HCT116 (cell line): ENCODE measurements at regions not wholly inside any gene's neighbourhood (a gene's known extent, or its start where the extent isn't known, plus 50 kb on each side); places are given as distances from the start of the nearest gene placed in this dataset.

Source experiments
- ATAC-seq: fragments of 200-7000 bp; cut with Tn5 transposase; 2 replicates; pipeline ENCODE4 v1.9.1; 2020; ENCODE audit warnings: mild to moderate bottlenecking, moderate library complexity
- BruUV-seq: library from RNA; stranded (reverse); fragments of 400-500 nt; replicated peaks from 2 replicates; lab custom pipeline; 2021; lab: Mats Ljungman, UMichigan
- CTCF ChIA-PET: fragments of 300-600 bp; sonication (Branson Sonifier 250); formaldehyde crosslinking; loops from one replicate; lab custom pipeline; 2021; ENCODE audit warnings: antibody characterized with exemption; lab: Charles Lee
- POLR2A ChIA-PET: fragments of 300-600, 350-600 bp; sonication (Branson Sonifier 250); formaldehyde crosslinking; loops from one replicate; lab custom pipeline; 2021; ENCODE audit warnings: antibody characterized with exemption; lab: Charles Lee
- RAD21 ChIA-PET, 2 experiments: fragments of 300-600 bp; sonication (Branson Sonifier 250); formaldehyde crosslinking; loops; one replicate each; lab custom pipeline; 2023; ENCODE audit warnings: low total read pairs in 2 of 2; ENCODE audit not compliant: uncharacterized antibody in 2 of 2, unreplicated experiment in 2 of 2, low non-redundant PET in 1 of 2; lab: Charles Lee
- DNase-seq: peaks from one replicate; pipeline ENCODE4 v3.0.0-alpha.2; 2010; ENCODE audit warnings: low read depth, low spot score
- H2AFZ ChIP-seq: fragments of 200-600 bp; shearing (Covaris generic), sonication (generic); 2 replicates; pipeline ENCODE4 v1.6.1; 2017; ENCODE audit warnings: low read depth, mixed run types, mixed read lengths, antibody characterized with exemption, low read length; ENCODE audit not compliant: poor library complexity, severe bottlenecking
- H3K27ac ChIP-seq: 2 replicates; pipeline ENCODE4 v1.5.1; 2012; ENCODE audit warnings: low read depth, low read length
- H3K27me3 ChIP-seq: fragments of 200-600 bp; sonication (generic); 2 replicates; pipeline ENCODE4 v1.6.1; 2016; ENCODE audit warnings: mixed run types, low read length, mixed read lengths; ENCODE audit not compliant: insufficient read depth
- H3K36me3 ChIP-seq, 2 experiments: fragments of 200-500 bp in 1 of 2; fragments of 200-600 bp in 1 of 2; sonication (Bioruptor generic) in 1 of 2; sonication (generic) in 1 of 2; 2 replicates each; pipeline versions ENCODE4 v1.5.1 to v1.6.1; 2014 to 2016; ENCODE audit warnings: low read length in 2 of 2, inconsistent platforms in 1 of 2, mixed read lengths in 1 of 2, mixed run types in 1 of 2; ENCODE audit not compliant: insufficient read depth in 2 of 2, control insufficient read depth in 1 of 2
- H3K4me1 ChIP-seq, 2 experiments: fragments of 200-600 bp in 1 of 2; sonication (generic) in 1 of 2; 2 replicates each; pipeline versions ENCODE4 v1.5.1 to v1.6.1; 2012 to 2017; ENCODE audit warnings: low read length in 2 of 2, inconsistent platforms in 1 of 2, mild to moderate bottlenecking in 1 of 2, mixed read lengths in 1 of 2, mixed run types in 1 of 2, moderate library complexity in 1 of 2; ENCODE audit not compliant: insufficient read depth in 2 of 2, control insufficient read depth in 1 of 2
- H3K4me2 ChIP-seq: fragments of 200-600 bp; sonication (generic); 2 replicates; pipeline ENCODE4 v1.6.1; 2017; ENCODE audit warnings: mixed run types, low read length, mixed read lengths
- H3K4me3 ChIP-seq, 2 experiments: fragments of 200-600 bp in 1 of 2; sonication (generic) in 1 of 2; replicated peaks in 1 of 2; 2 replicates each; pipeline ENCODE4 v1.5.1; 2011 to 2016; ENCODE audit warnings: low read length in 2 of 2, control low read depth in 1 of 2, low read depth in 1 of 2, mild to moderate bottlenecking in 1 of 2, mixed read lengths in 1 of 2, mixed run types in 1 of 2
- H3K79me2 ChIP-seq: fragments of 200-600 bp; sonication (generic); 2 replicates; pipeline ENCODE4 v1.6.1; 2017; ENCODE audit warnings: mild to moderate bottlenecking, mixed run types, low read length, moderate library complexity, mixed read lengths; ENCODE audit not compliant: insufficient read depth
- H3K9ac ChIP-seq: fragments of 200-600 bp; sonication (generic); 2 replicates; pipeline ENCODE4 v1.6.1; 2016; ENCODE audit warnings: low read length, mixed read lengths
- H3K9me2 ChIP-seq: fragments of 200-600 bp; sonication (generic), shearing (Covaris generic); 2 replicates; pipeline ENCODE4 v1.6.1; 2017; ENCODE audit warnings: mixed run types, mild to moderate bottlenecking, moderate library complexity; ENCODE audit not compliant: insufficient read depth
- H3K9me3 ChIP-seq, 2 experiments: fragments of 200-500 bp in 1 of 2; fragments of 200-600 bp in 1 of 2; sonication (Bioruptor generic) in 1 of 2; sonication (generic) in 1 of 2; 2 replicates each; pipeline ENCODE4 v1.6.1; 2014 to 2017; ENCODE audit warnings: low read length in 2 of 2, mixed read lengths in 2 of 2, inconsistent platforms in 1 of 2, low read depth in 1 of 2, mild to moderate bottlenecking in 1 of 2, mixed run types in 1 of 2, moderate library complexity in 1 of 2; ENCODE audit not compliant: control insufficient read depth in 1 of 2, insufficient read depth in 1 of 2
- H4K20me1 ChIP-seq: fragments of 200-600 bp; sonication (generic), shearing (Covaris generic); 2 replicates; pipeline ENCODE4 v1.6.1; 2017; ENCODE audit warnings: mixed run types, mild to moderate bottlenecking, moderate library complexity; ENCODE audit not compliant: insufficient read depth
- ATF3 ChIP-seq: IDR thresholded peaks from 2 replicates; pipeline ENCODE4 v1.6.1; 2012
- CBX3 ChIP-seq: IDR thresholded peaks from 2 replicates; pipeline ENCODE4 v1.6.1; 2012; ENCODE audit warnings: low read depth
- CEBPB ChIP-seq: IDR thresholded peaks from 2 replicates; pipeline ENCODE4 v1.6.1; 2012; ENCODE audit warnings: low read depth
- EGR1 ChIP-seq: IDR thresholded peaks from 2 replicates; pipeline ENCODE4 v1.6.1; 2012; ENCODE audit warnings: low read depth
- EZH2 ChIP-seq: fragments of 200-600 bp; sonication (generic); IDR thresholded peaks from 2 replicates; pipeline ENCODE4 v1.6.1; 2017; ENCODE audit warnings: antibody characterized with exemption, mixed run types
- EZH2phosphoT487 ChIP-seq: fragments of 200-600 bp; IDR thresholded peaks from 2 replicates; pipeline ENCODE4 v1.6.1; 2018; ENCODE audit warnings: antibody characterized with exemption, borderline replicate concordance
- JUND ChIP-seq: IDR thresholded peaks from 2 replicates; pipeline ENCODE4 v1.6.1; 2012
- MAX ChIP-seq: IDR thresholded peaks from 2 replicates; pipeline ENCODE4 v1.6.1; 2012
- POLR2A ChIP-seq: IDR thresholded peaks from 2 replicates; pipeline ENCODE4 v1.7.0; 2011; ENCODE audit warnings: borderline replicate concordance; ENCODE audit not compliant: insufficient read depth, insufficient read length; ENCODE audit errors: extremely low read depth
- POLR2AphosphoS5 ChIP-seq: IDR thresholded peaks from 2 replicates; pipeline ENCODE4 v1.6.1; 2011; ENCODE audit warnings: mild to moderate bottlenecking, low read depth, low read length, moderate library complexity
- RAD21 ChIP-seq: IDR thresholded peaks from 2 replicates; pipeline ENCODE4 v1.6.1; 2012; ENCODE audit warnings: low read depth, mild to moderate bottlenecking
- REST ChIP-seq: IDR thresholded peaks from 2 replicates; pipeline ENCODE4 v1.6.1; 2012; ENCODE audit warnings: low read depth
- SIN3A ChIP-seq: IDR thresholded peaks from 2 replicates; pipeline ENCODE4 v1.6.1; 2012; ENCODE audit warnings: low read depth
- SP1 ChIP-seq: IDR thresholded peaks from 2 replicates; pipeline ENCODE4 v1.6.1; 2012; ENCODE audit warnings: low read depth
- SRF ChIP-seq: IDR thresholded peaks from 2 replicates; pipeline ENCODE4 v1.6.1; 2012; ENCODE audit warnings: low read depth
- TCF7L2 ChIP-seq: IDR thresholded peaks from 2 replicates; pipeline ENCODE4 v1.7.0; 2011; ENCODE audit warnings: borderline replicate concordance, inconsistent platforms; ENCODE audit not compliant: insufficient read depth, insufficient read length; ENCODE audit errors: extremely low read depth
- YY1 ChIP-seq: IDR thresholded peaks from 2 replicates; pipeline ENCODE4 v1.6.1; 2011; ENCODE audit warnings: low read length, low read depth, moderate library complexity, mild to moderate bottlenecking; ENCODE audit not compliant: insufficient replicate concordance; ENCODE audit errors: extremely low read depth
- ZBTB33 ChIP-seq: IDR thresholded peaks from 2 replicates; pipeline ENCODE4 v1.6.1; 2011; ENCODE audit warnings: mild to moderate bottlenecking, low read length, moderate library complexity; ENCODE audit not compliant: insufficient replicate concordance; ENCODE audit errors: extremely low read depth
- ZFX ChIP-seq: fragments of 450-650 bp; IDR thresholded peaks from 2 replicates; pipeline ENCODE4 v1.6.1; 2017
- intact Hi-C: fragments of 100-400 bp; cut with micrococcal nuclease; formaldehyde crosslinking; loops from 2 replicates; pipeline ENCODE4 v1.10.0; 2022

- intact Hi-C loops: no loop called here
- no peak overlapping the region for H3K9ac ChIP-seq
- ChIA-PET RAD21 (no interaction called here), CTCF (no interaction called here), POLR2A (no interaction called here)
- BruUV-seq: no TSS peak
- ATAC-seq (no peak), DNase-seq (no peak)
- no peaks in the 10 kb centered on the region for H3K27me3 ChIP-seq
- no peaks in the 10 kb centered on the region for H3K4me1 ChIP-seq
- no peak overlapping the region for H3K27ac ChIP-seq
- H4K20me1 ChIP-seq: no peaks in the 10 kb centered on the region
- no peaks in the 10 kb centered on the region for H3K36me3 ChIP-seq
- no peak overlapping the region for H2AFZ ChIP-seq
- H3K9me3 ChIP-seq: no peaks in the 10 kb centered on the region
- no peak overlapping the region for H3K4me3 ChIP-seq
- H3K4me2 ChIP-seq: no peak overlapping the region
- no peaks in the 10 kb centered on the region for H3K9me2 ChIP-seq
- H3K79me2 ChIP-seq: no peaks in the 10 kb centered on the region
- TF ChIP-seq YY1 (no peak), SIN3A (no peak), SP1 (no peak), CEBPB (no peak), ATF3 (no peak), EZH2phosphoT487 (no peak), RAD21 (no peak), ZBTB33 (no peak), REST (no peak), JUND (no peak), EGR1 (no peak), SRF (no peak), POLR2AphosphoS5 (no peak), EZH2 (no peak), POLR2A (no peak), MAX (no peak), CBX3 (no peak), ZFX (no peak), TCF7L2 (no peak)
Measured at GRCh38 chrX:7647831-7648230, 195.1 kb upstream of the VCX start.
